Skeletal muscle cell (primary cell): ENCODE measurements at regions not wholly inside any gene's neighbourhood (a gene's known extent, or its start where the extent isn't known, plus 50 kb on each side); places are given as distances from the start of the nearest gene placed in this dataset.
"Not testable (repeated sequence)": the region's sequence is repeated elsewhere in the genome, so short reads cannot be mapped to it uniquely, and the experiment has no call there.

Experiments
- DNase-seq: peaks from one replicate; pipeline ENCODE4 v3.0.0-alpha.2; 2010; ENCODE audit warnings: low read depth
- H3K4me3 ChIP-seq: 2 replicates; pipeline ENCODE4 v1.5.1; 2011; ENCODE audit warnings: low read depth, mild to moderate bottlenecking, control low read depth, low read length, moderate library complexity

DNA sequence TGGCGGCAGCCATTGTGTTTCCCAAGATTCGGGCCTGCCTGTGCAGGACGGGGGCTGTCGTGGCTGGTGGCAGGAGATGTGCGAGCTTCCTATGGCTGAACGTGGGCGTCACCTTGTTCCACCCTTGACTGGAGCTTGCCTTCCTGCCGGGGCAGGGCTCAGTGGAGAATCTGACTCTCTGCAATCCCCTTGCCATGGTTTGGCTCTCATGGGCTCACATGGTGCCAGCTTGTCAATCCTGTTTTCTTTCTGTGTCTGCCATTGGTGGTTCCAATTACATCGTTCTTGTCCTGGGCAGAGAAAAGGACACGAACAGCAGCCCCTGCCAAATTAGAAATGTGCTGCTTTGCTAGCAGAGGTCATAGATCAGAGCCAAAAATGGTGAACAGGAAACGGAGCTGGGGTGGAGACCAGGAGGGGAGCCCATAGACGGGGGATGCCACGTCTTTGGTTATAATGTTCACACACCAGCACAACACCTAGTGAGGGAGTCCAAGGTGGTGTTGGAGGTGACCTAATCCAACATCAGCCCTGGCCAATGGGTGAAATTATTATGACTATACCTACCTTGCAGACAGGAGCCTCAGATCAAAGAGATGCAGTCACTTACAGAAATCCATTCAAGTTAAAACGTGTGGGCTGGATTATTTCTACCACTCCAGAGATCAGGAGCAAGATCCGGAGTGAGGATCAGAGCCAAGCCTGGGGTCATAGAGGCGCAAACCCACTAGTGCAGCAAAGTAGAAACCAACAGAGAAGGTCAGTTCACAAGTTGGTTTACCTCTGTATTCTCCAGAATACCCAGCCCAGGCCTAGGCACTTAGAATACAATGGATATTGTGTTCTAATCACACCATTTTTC is 253.1 kb downstream of the SIPA1L2 start:
- no peak for DNase-seq
- no peak overlapping the region for H3K4me3 ChIP-seq

DNA sequence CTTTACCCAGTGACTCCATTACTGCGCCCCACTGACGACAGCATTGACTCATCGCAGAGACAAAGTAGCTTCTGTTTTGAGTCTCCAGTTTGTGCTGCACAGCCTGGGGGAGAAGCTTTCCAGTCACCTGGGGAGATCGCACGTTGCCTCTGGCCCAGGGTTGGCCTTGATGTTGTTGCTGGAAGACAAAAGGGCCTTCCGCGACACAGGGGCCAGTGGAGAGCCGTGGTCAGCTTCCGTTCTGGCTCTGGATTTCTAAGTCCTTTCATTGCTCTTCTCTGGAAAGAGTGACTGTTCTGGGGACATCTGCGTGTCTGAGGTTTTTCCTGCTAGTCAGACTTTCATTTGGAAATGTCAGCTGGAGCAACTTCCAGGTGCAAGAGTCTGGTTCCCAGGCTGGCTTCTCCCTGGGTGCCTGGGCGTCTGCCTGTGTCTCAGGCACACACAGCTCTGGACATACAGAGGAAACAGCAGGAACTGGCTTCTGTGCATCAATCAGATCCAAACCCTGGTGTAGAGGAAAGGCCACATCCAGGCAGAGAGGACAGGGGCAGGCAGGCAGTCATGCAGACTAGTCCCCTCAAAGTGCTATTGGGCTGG is 257.0 kb downstream of the SIPA1L2 start:
- DNase-seq, result no peak
- H3K4me3 ChIP-seq, result no peak overlapping the region

GRCh38 chr1:232372431-232372830 is 257.5 kb downstream of the SIPA1L2 start:
- DNase-seq, result no peak
- no peak overlapping the region for H3K4me3 ChIP-seq

DNA sequence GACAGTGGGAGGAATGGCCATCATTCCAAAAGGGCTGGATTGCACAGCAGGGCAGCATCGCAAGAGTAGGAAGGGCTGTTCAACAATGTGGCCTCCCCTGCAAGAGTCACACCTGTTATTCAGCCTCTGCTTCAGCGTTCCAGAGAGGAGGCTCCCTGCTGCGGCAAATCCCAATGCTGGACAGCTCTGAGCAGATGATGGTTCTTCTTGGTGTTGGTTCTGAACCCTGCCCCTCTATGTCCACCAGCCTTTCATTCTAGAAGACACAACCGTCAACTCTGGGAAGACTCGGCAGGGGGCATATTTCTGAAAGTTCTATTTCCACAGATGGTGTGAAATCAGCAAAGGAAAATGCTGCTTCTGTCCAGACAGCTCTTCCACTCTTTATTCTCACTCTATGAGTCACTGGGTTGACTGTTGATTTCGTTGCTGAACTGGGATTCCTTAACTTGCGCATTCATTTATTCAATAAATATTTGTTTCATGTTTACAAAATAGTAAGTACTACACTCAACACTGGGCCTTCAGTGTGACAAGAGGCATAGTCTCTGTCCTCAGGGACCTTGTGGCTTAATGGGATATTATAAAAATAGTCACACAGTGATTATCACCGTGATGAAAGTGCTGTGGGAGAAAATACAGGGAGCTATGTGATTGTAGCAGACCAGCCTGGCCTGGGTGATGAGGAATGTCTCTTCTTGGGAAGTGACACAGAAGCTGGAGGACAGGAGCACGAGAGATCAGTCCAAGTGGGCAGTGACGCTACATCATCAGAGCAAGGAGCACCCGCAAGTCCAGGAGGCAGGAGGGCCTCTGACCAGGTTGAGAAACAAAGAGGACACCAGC is 260.3 kb downstream of the SIPA1L2 start:
- no peak overlapping the region for H3K4me3 ChIP-seq
- DNase-seq, result no peak

GRCh38 chr1:232368821-232369321 is 261.1 kb downstream of the SIPA1L2 start:
- DNase-seq, result no peak
- H3K4me3 ChIP-seq, result no peak overlapping the region

DNA sequence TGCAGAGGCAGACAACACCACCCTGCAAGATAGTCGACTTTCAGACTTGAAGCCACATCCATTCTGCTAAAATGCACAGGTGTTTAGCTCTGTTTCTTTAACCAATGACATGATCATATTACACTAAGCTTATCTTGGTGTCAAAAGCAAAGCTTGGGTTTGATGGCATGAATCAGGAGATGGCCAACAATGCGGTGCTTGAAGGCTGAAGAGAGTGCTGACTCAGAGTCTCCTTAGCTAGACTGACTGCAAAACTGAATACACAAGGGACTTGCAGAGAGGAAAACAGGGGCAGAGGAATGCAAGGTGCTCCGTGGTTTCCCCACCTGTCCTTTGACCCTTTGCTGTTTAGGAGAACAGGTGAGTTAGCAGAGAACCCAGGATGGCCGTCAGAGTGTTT is 262.6 kb downstream of the SIPA1L2 start:
- no peak overlapping the region for H3K4me3 ChIP-seq
- DNase-seq, result no peak

DNA sequence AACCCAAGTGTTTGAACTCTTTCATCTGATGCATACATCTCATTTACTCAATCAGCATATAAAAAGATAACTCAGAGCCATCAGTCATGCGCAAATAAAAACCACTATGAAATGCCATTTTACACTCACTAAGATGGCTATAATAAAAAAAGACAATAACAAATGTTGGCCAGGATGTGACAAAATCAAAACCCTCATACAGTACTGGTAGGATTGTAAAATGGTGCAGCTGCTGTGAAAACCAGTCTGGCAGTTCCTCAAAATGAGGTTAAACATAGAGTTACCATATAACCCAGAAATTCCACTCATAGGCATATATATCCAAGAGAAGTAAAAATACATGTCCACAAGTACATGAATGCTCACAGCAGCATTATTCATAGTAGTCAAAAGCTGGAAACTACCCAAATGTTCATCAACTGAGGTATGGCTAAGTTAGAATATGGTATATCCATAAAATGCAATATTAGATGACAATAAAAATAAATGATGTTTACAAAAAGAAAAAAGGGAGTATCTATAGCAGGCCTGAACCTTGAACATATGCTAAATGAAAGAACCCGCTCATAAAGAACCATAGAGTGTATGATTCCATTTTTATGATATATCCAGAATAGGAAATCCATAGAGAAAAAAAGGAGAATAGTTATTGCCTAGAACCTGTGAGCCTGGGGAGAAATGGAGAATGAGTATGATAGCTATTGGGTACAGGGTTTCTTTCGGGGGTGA is 265.1 kb downstream of the SIPA1L2 start:
- no peak overlapping the region for H3K4me3 ChIP-seq
- no peak for DNase-seq

DNA sequence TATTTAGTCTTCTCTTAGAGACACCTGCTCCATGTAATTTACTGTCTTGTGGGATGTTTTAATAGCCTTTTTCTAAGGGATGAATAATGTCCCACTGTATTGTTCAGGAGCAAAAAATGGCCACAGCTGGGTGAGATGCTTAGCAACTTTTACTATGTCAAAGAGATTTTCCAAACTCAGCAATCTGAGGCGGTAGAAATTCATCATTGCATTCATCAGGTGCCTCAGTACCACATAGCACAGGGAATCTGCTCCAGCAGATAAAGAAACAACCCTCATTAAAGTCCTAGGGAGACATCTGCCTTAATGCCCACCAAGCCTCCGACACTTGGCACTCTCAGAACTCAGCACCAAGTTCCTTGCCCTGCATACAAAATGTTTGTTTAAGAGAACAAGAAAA is 266.9 kb downstream of the SIPA1L2 start:
- DNase-seq, result no peak
- no peak overlapping the region for H3K4me3 ChIP-seq

- no peak for DNase-seq
- no peak overlapping the region for H3K4me3 ChIP-seq
Measured at GRCh38 chr1:232357416-232357815, 272.5 kb downstream of the SIPA1L2 start.

- no peak overlapping the region for H3K4me3 ChIP-seq
- no peak for DNase-seq
Measured at GRCh38 chr1:232355162-232356006, 274.5 kb downstream of the SIPA1L2 start.

GRCh38 chr1:232353001-232353400 is 276.9 kb downstream of the SIPA1L2 start:
- no peak overlapping the region for H3K4me3 ChIP-seq
- peak; percentile 16 for DNase-seq

- H3K4me3 ChIP-seq, result no peak overlapping the region
- no peak for DNase-seq
Measured at GRCh38 chr1:232352366-232352765, 277.6 kb downstream of the SIPA1L2 start.

DNA sequence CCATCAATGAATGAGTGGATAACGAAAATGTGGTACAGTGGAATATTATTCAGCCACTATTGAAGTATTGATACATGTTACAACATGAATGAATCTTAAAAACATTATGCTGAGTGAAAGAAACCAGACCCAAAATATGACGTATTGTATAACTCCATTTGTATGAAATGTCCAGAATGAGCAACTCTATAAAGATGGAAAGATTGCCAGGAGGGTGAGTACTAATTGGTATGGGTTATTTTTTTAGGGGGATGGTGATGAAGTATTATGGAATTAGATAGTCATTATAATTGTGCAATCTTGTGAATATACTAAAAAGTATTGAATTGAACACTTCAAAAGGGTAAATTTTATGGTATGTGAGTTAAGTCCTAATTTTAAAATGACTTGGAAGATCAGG is 278.6 kb downstream of the SIPA1L2 start:
- DNase-seq, result no peak
- no peak overlapping the region for H3K4me3 ChIP-seq

- DNase-seq, result no peak
- H3K4me3 ChIP-seq, result no peak overlapping the region
Measured at GRCh38 chr1:232346844-232347243, 283.1 kb downstream of the SIPA1L2 start.

DNA sequence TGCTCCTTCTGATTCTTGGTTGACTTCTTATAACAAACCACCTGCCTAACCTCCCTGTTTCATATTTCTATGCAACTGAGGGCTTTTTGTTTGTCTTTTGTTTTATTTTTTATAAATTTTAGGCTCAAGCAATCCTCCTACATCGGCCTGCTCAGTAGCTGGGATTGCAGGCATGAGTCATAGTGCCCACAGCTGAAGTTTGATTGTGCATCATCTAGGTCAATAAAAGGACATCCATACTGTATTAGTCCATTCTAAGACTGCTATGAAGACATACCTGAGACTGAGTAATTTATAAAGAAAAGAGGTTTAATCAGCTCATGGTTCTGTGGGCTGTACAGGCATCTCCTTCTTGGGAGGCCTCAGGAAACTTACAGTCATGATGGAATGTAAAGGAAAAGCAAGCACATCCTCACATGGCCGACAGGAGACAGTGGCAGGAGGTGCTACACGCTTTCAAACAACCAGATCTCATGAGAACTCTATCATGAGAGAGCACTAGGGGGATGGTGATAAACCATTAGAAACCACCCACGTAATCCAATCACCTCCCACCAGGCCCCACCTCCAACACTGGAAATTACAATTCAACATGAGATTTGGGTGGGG is 285.0 kb downstream of the SIPA1L2 start:
- H3K4me3 ChIP-seq, result no peak overlapping the region
- DNase-seq, result no peak

GRCh38 chr1:232344186-232344585 is 285.7 kb downstream of the SIPA1L2 start:
- not testable (repeated sequence) for H3K4me3 ChIP-seq, DNase-seq

GRCh38 chr1:232340446-232340845 is 289.5 kb downstream of the SIPA1L2 start:
- no peak overlapping the region for H3K4me3 ChIP-seq
- DNase-seq, result no peak

DNA sequence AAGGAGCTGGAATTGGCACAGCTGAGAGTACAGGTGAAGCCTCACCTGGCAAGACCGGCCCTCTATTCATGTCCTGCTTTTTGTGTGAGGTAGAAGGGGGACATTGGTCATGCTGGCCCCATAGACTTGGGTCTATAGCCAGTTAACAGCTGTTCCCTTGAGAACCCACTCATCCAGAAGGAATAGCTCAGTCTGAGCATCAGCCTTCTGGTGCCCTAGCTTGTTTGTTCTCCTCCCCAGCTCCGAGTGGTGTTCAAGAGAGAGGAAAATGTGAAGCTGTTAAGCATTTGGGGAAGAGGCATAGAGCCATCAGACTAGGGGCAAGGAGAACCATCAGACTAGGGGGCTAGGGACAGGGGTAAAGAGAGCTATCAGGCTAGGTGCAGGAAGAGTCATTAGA is 290.9 kb downstream of the SIPA1L2 start:
- no peak for DNase-seq
- no peak overlapping the region for H3K4me3 ChIP-seq
